Tibial artery (tissue), 4 donors: ENCODE measurements at regions not wholly inside any gene's neighbourhood (a gene's known extent, or its start where the extent isn't known, plus 50 kb on each side); places are given as distances from the start of the nearest gene placed in this dataset.

ENCODE experiments used
- DNase-seq, 2 donors: peaks; one replicate each; pipeline ENCODE4 v3.0.0-alpha.2; 2019
- H3K27ac ChIP-seq, 2 donors: fragments of 200-600 bp; sonication (generic) in 1 of 2; 1 replicate in 1 of 2; 2 replicates in 1 of 2; pipeline ENCODE4 v1.5.1; 2018 to 2019; ENCODE audit warnings: mild to moderate bottlenecking in 1 of 2
- H3K27me3 ChIP-seq, 2 donors: fragments of 200-600 bp; sonication (generic) in 1 of 2; one replicate each; pipeline versions ENCODE4 v1.5.1 to v1.6.0; 2016 to 2019
- H3K36me3 ChIP-seq, 3 donors: fragments of 200-600 bp; sonication (generic) in 2 of 3; one replicate each; pipeline ENCODE4 v1.5.1; 2016 to 2019; ENCODE audit warnings: mild to moderate bottlenecking in 2 of 3
- H3K4me1 ChIP-seq, 4 donors: fragments of 200-600 bp; sonication (generic) in 2 of 4; 1 replicate in 3 of 4; 2 replicates in 1 of 4; pipeline ENCODE4 v1.5.1; 2016 to 2019
- H3K4me3 ChIP-seq, 2 donors: fragments of 200-600 bp; sonication (generic) in 1 of 2; 1 replicate in 1 of 2; 2 replicates in 1 of 2; pipeline ENCODE4 v1.5.1; 2018 to 2019; ENCODE audit warnings: mild to moderate bottlenecking in 2 of 2
- H3K9me3 ChIP-seq, 3 donors: fragments of 200-600 bp; sonication (generic) in 1 of 3; one replicate each; pipeline ENCODE4 v1.5.1; 2016 to 2019
- intact Hi-C: fragments of 100-400 bp; cut with DNase I; formaldehyde crosslinking; loops from one replicate; pipeline ENCODE4 v1.15.0; 2023; ENCODE audit warnings: low total_unique reads
- TF ChIP-seq, protein P1 (sequence below), 2 experiments: fragments of 200-600 bp in 1 of 2; fragments of 450-650 bp in 1 of 2; IDR thresholded peaks; one replicate each; pipeline ENCODE4 v1.5.1; 2017 to 2019; ENCODE audit warnings: antibody characterized with exemption in 2 of 2, mild to moderate bottlenecking in 1 of 2, moderate library complexity in 1 of 2

DNA sequence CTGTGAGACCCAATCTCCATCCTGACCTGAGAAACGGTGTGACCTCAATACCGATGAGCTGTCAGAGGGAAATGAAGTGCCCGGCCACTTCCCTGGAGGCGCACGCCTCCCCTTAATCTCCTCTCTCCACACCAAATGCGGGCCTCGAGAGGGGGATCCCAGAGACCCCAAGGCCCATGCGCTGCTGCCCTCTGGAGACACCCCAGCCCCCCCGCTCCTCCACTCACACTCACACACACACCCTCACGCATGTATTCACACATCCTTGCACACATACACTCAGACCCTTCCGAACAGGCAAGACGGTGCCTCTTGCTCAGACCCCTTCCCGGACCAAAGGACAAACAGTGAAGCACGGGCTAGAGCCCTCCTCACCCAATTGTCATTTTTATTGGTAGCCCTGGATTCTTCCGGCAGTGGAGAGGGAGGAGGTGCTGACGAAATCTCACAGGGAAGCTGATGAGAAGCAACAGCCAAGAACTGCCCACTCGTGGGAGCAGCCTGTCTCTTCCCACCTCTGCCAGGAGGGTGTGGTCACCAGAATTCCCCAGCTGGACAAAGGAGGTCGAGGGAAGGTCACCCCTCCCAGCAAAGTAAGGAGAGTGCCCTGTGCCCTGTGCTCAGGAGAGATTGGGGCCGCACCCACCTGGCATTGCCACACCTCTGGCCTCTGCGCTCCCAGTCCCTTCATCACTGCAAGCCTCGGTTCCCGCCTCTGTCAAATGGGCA, 136.0 kb upstream of the TNRC6C start:
- no peak overlapping the region for H3K4me3 ChIP-seq
- no peaks in the 10 kb centered on the region for H3K27me3 ChIP-seq
- H3K4me1 ChIP-seq: peaks cover 0 to 22% (median 7%) of the 10 kb centered on the region in 4 donors
- H3K9me3 ChIP-seq: no peaks in the 10 kb centered on the region
- no peaks in the 10 kb centered on the region for H3K36me3 ChIP-seq
- intact Hi-C loops: no loop called here
- peak overlapping the region in 1 of 2 donors; percentile 32 for H3K27ac ChIP-seq
- TF ChIP-seq, protein P1, sequence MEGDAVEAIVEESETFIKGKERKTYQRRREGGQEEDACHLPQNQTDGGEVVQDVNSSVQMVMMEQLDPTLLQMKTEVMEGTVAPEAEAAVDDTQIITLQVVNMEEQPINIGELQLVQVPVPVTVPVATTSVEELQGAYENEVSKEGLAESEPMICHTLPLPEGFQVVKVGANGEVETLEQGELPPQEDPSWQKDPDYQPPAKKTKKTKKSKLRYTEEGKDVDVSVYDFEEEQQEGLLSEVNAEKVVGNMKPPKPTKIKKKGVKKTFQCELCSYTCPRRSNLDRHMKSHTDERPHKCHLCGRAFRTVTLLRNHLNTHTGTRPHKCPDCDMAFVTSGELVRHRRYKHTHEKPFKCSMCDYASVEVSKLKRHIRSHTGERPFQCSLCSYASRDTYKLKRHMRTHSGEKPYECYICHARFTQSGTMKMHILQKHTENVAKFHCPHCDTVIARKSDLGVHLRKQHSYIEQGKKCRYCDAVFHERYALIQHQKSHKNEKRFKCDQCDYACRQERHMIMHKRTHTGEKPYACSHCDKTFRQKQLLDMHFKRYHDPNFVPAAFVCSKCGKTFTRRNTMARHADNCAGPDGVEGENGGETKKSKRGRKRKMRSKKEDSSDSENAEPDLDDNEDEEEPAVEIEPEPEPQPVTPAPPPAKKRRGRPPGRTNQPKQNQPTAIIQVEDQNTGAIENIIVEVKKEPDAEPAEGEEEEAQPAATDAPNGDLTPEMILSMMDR (IDR thresholded peaks at IDR 0.05): no peak
- peak; percentile 34 to 75 for DNase-seq

DNA sequence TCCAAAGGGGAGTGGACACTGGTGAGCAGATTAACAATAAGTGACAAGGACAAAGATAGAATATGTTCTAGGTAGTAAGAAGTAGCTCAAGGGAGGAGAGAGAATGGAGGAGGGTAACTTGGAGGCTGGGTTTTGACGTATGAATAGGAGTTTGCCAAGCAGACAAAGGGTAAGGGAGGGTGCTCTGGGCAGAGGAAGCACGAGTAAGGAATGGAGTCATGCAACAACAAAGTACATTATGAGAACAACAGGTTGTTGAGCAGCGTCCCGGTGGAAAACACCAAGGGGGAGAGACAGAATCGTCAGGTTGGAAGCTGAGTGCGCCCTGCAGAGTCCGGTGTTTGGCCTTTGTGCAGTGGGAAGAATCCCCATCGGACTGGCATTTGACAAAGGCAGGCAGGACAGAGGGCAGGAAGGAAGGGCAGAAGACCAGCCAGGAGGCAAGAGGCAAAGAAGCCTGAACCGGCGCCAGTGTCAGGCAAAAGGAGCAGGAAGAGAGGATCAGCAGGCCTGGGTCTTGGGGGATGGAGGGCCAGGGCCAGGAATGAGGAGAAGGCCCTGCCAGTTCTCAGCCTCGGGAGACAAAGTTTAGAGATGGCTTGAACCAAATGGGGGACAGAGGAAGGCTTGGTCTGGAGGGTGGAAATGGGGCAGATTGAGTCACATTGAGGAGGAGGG, 134.3 kb upstream of the TNRC6C start:
- Histone ChIP-seq H3K9me3 (no peaks in the 10 kb centered on the region), H3K27ac (peak overlapping the region in 1 of 2 donors; percentile 19), H3K36me3 (no peaks in the 10 kb centered on the region), H3K4me3 (no peak overlapping the region), H3K27me3 (no peaks in the 10 kb centered on the region), H3K4me1 (peaks cover 0 to 22% (median 7%) of the 10 kb centered on the region in 4 donors)
- TF ChIP-seq, protein P1 (IDR thresholded peaks at IDR 0.05): no peak
- intact Hi-C loops: no loop called here
- peak in 1 of 2 donors; percentile 34 for DNase-seq

- TF ChIP-seq, protein P1 (IDR thresholded peaks at IDR 0.05): no peak
- DNase-seq: peak in 1 of 2 donors; percentile 16
- intact Hi-C loops: no loop called here
- Histone ChIP-seq H3K27ac (no peak overlapping the region), H3K36me3 (no peaks in the 10 kb centered on the region), H3K4me3 (no peak overlapping the region), H3K27me3 (no peaks in the 10 kb centered on the region), H3K4me1 (peaks cover 0 to 28% (median 12%) of the 10 kb centered on the region in 4 donors), H3K9me3 (no peaks in the 10 kb centered on the region)
Measured at GRCh38 chr17:77824780-77825280, 133.7 kb upstream of the TNRC6C start.

DNA sequence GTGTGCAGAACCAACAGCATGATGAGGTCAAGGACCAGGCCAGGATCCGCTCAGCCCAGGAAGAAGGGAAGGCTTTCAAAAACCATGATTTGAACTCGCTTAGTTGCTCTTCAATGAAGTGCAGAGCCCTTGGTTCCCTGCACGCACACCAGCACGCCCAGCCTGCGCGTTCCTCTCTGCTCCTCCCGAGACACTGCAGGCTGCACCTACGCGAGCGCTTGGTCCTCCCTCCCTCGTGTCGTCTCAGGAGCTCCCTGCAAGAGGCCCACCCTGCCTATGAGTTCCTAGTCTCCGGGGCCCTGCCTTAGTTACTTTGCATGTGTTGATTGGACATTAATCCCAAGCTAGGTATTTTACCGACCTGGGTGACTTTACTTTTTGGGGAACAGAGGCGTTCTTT, 132.9 kb upstream of the TNRC6C start:
- intact Hi-C loops: no loop called here
- Histone ChIP-seq H3K4me1 (peaks cover 5 to 36% (median 20%) of the 10 kb centered on the region in 4 donors), H3K27me3 (no peaks in the 10 kb centered on the region), H3K36me3 (no peaks in the 10 kb centered on the region), H3K9me3 (no peaks in the 10 kb centered on the region), H3K4me3 (no peak overlapping the region), H3K27ac (no peak overlapping the region)
- TF ChIP-seq, protein P1 (IDR thresholded peaks at IDR 0.05): no peak
- peak in 1 of 2 donors; percentile 39 for DNase-seq

- no peaks in the 10 kb centered on the region for H3K9me3 ChIP-seq
- H3K4me1 ChIP-seq: peaks cover 11 to 39% (median 27%) of the 10 kb centered on the region in 4 donors
- peak in 1 of 2 donors; percentile 47 for DNase-seq
- TF ChIP-seq, protein P1 (IDR thresholded peaks at IDR 0.05): no peak
- intact Hi-C loops: no loop called here
- no peak overlapping the region for H3K27ac ChIP-seq
- no peak overlapping the region for H3K4me3 ChIP-seq
- H3K27me3 ChIP-seq: no peaks in the 10 kb centered on the region
- H3K36me3 ChIP-seq: no peaks in the 10 kb centered on the region
Measured at GRCh38 chr17:77826132-77826873, 132.2 kb upstream of the TNRC6C start.
